Stomach (tissue), 8 donors: ENCODE measurements at regions not wholly inside any gene's neighbourhood (a gene's known extent, or its start where the extent isn't known, plus 50 kb on each side); places are given as distances from the start of the nearest gene placed in this dataset.

Experiments
- DNase-seq, 2 donors: peaks; one replicate each; pipeline versions ENCODE4 v3.0.0 to v3.0.0-alpha.2; 2013 to 2019
- H3K27ac ChIP-seq, 5 donors: fragments of 200-600 bp in 4 of 5; sonication (generic) in 4 of 5; one replicate each; pipeline ENCODE4 v1.5.1; 2013 to 2019; ENCODE audit warnings: mild to moderate bottlenecking in 1 of 5, moderate library complexity in 1 of 5
- H3K27me3 ChIP-seq, 3 donors: fragments of 200-600 bp; sonication (generic); one replicate each; pipeline ENCODE4 v1.5.1; 2017 to 2019; ENCODE audit warnings: mixed run types in 1 of 3
- H3K36me3 ChIP-seq, 4 donors: fragments of 200-600 bp; sonication (generic); 1 replicate in 3 of 4; 2 replicates in 1 of 4; pipeline ENCODE4 v1.5.1; 2016 to 2019
- H3K4me1 ChIP-seq, 4 donors: fragments of 200-600 bp; sonication (generic); one replicate each; pipeline ENCODE4 v1.5.1; 2016 to 2019
- H3K4me3 ChIP-seq, 4 donors: fragments of 200-600 bp; sonication (generic) in 3 of 4; one replicate each; pipeline ENCODE4 v1.5.1; 2016 to 2019; ENCODE audit warnings: mild to moderate bottlenecking in 1 of 4
- H3K9me3 ChIP-seq, 4 donors: fragments of 200-600 bp; sonication (generic); one replicate each; pipeline ENCODE4 v1.5.1; 2016 to 2019
- EP300 ChIP-seq: sonication (generic); formaldehyde crosslinking; IDR thresholded peaks from one replicate; pipeline ENCODE4 v1.6.1; 2017; ENCODE audit warnings: antibody characterized with exemption
- POLR2A ChIP-seq, 4 donors: fragments of 450-650 bp; IDR thresholded peaks; one replicate each; pipeline ENCODE4 v1.6.1; 2016; ENCODE audit warnings: antibody characterized with exemption in 4 of 4, control low read depth in 2 of 4, mild to moderate bottlenecking in 1 of 4, moderate library complexity in 1 of 4
- POLR2AphosphoS5 ChIP-seq, 3 donors: sonication (generic); formaldehyde crosslinking; IDR thresholded peaks; one replicate each; pipeline ENCODE4 v1.6.1; 2016; ENCODE audit warnings: antibody characterized with exemption in 3 of 3
- WGBS, 5 donors: extraction: QIAGEN DNeasy Blood & Tissue Kit in 3 of 5; methylation state at CpG; one replicate each; pipeline versions ENCODE4 v1.1.5 to v1.1.7; 2013 to 2018; 5-methylcytosine and 5-hydroxymethylcytosine counted together
- intact Hi-C: fragments of 100-400 bp; cut with DNase I; formaldehyde crosslinking; loops from one replicate; pipeline ENCODE4 v1.15.1; 2023; ENCODE audit warnings: low total_unique reads
- TF ChIP-seq, protein P1 (sequence below), 7 experiments: fragments of 450-650 bp in 4 of 7; fragments of 200-600 bp in 3 of 7; sonication (generic) in 3 of 7; IDR thresholded peaks; one replicate each; pipeline ENCODE4 v1.5.1; 2016 to 2019; ENCODE audit warnings: antibody characterized with exemption in 7 of 7, control low read depth in 2 of 7, mild to moderate bottlenecking in 1 of 7
- donor health status: healthy with polysubstance abuse.
- donor health status: Bipolar disorder and iron deficiency.
- donor health status: healthy.

DNA sequence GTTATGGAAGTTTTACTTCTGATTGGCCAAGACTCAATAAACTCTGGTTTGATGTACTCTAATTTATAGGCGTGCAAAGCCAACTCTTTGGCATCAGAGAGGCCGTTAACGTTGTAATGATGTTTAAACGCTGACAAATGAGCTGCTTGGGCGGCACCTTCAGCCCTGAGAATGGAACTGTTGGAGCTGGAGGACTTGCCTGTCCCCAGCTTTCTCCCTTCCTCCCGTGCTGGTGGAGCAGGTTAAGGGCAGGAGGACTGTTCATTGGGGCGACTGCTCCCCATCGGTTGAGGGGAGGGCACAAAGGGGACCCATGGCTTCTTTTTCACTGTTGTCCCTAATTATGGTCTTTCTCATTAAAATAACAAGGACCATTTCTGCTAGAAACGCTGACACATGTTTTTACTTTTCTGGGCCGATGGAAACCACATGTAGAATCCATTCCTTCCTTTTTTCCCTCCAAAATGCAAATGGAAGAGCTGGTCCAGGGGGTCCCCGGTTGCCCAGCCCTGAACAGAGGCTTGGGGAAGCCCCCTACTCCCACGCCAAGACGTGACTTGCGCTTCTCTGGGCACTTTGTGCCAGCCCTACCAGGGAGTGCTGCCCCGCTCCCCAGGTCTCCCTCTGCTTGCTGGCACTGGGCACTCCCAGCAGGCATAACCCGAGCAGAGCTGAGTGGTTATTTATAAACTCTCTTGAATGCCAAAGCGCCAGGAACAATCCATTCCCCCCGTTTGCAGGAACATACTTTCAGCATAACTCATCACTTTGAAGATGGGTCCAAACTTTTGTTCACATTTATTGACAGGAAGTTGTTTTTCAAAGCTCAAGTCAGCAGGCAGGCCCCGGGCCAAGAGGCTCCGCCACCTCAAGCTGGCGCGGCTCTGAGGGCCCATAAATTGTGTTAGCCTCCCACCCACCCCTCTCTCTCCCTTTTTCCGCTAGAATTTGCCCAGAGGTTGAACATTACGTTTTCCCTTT, 170.1 kb downstream of the ASB1 start:
- intact Hi-C loops: no loop called here
- H3K4me3 ChIP-seq: no peak overlapping the region

GRCh38 chr2:238597638-238598528, 171.2 kb downstream of the ASB1 start:
- Histone ChIP-seq H3K4me3 (no peak overlapping the region), H3K9me3 (peaks cover 0 to under 1% (median 0%) of the 10 kb centered on the region in 4 donors), H3K27ac (peak overlapping the region in 3 of 5 donors; percentile 56 to 79 (median 68)), H3K36me3 (no peaks in the 10 kb centered on the region), H3K27me3 (peaks cover 0 to 5% (median 0%) of the 10 kb centered on the region in 3 donors), H3K4me1 (peaks cover 0 to 35% (median 15%) of the 10 kb centered on the region in 4 donors)
- no peak for DNase-seq
- TF ChIP-seq, protein P1, sequence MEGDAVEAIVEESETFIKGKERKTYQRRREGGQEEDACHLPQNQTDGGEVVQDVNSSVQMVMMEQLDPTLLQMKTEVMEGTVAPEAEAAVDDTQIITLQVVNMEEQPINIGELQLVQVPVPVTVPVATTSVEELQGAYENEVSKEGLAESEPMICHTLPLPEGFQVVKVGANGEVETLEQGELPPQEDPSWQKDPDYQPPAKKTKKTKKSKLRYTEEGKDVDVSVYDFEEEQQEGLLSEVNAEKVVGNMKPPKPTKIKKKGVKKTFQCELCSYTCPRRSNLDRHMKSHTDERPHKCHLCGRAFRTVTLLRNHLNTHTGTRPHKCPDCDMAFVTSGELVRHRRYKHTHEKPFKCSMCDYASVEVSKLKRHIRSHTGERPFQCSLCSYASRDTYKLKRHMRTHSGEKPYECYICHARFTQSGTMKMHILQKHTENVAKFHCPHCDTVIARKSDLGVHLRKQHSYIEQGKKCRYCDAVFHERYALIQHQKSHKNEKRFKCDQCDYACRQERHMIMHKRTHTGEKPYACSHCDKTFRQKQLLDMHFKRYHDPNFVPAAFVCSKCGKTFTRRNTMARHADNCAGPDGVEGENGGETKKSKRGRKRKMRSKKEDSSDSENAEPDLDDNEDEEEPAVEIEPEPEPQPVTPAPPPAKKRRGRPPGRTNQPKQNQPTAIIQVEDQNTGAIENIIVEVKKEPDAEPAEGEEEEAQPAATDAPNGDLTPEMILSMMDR (IDR thresholded peaks at IDR 0.05): no peak
- TF ChIP-seq EP300 (no peak), POLR2AphosphoS5 (IDR thresholded peaks at IDR 0.05) (no peak), POLR2A (IDR thresholded peaks at IDR 0.05) (no peak)
- intact Hi-C loops: no loop called here
- 75 to 87% (median 81%) methylated on average over 11 of the region's 11 CpGs for WGBS, 5 donors

More for the DNA sequence above, 170.1 kb downstream of the ASB1 start:
- TF ChIP-seq, protein P1 (IDR thresholded peaks at IDR 0.05): no peak
- TF ChIP-seq EP300: peak; percentile 73
- no peak for TF ChIP-seq POLR2A (IDR thresholded peaks at IDR 0.05)
- TF ChIP-seq POLR2AphosphoS5 (IDR thresholded peaks at IDR 0.05): peak in 2 of 3 donors; percentile 59 to 80
- peak overlapping the region in 3 of 5 donors; percentile 56 to 79 (median 68) for H3K27ac ChIP-seq
- peak in 1 of 2 donors; percentile 73 for DNase-seq
- H3K36me3 ChIP-seq: no peaks in the 10 kb centered on the region
- H3K4me1 ChIP-seq: peaks cover 0 to 29% (median 10%) of the 10 kb centered on the region in 4 donors
- peaks cover 0 to 5% (median 0%) of the 10 kb centered on the region in 3 donors for H3K27me3 ChIP-seq
- no peaks in the 10 kb centered on the region for H3K9me3 ChIP-seq
- 59 to 71% (median 63%) methylated on average over 24 of the region's 24 CpGs for WGBS, 5 donors

DNA sequence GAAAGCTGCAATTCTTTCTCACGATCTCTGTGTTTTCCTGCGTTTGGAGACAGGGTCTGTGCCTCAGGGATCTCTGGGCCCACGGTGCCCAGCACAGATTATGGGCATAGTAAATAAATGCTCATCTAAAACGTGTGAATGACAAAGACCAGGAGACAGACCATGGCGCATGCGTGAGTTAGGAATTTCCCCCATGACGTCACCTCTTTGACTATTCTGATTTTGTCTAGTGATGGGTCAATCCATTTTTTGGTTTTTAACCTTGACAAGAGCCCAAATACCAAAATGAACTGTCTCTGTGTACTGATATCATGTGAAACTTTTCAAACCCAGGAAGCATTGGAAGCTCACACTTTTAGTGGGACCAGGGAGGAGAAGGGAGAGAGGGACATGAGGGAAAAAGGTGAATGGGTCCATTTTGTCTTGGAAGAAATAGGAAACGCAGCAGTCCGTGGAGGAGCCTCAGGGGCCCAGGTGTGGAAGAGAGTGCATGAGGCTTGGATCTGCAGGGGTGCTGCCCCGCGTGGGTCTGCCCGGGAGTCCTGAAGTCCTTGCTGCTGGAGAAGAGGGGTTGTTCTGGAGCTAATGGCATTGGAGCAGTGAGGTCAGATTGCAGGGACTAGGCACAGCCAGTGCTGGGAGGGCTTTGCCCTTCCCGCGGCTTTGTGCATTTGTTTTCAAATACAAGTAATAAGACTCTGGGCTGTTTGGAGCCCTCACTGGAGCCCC, 172.2 kb downstream of the ASB1 start:
- Histone ChIP-seq H3K27ac (peak overlapping the region in 1 of 5 donors; percentile 79), H3K27me3 (peaks cover 0 to 5% (median 0%) of the 10 kb centered on the region in 3 donors), H3K4me1 (peaks cover 0 to 35% (median 16%) of the 10 kb centered on the region in 4 donors), H3K4me3 (no peak overlapping the region), H3K36me3 (no peaks in the 10 kb centered on the region), H3K9me3 (peaks cover 0 to 11% (median 3%) of the 10 kb centered on the region in 4 donors)
- TF ChIP-seq, protein P1 (IDR thresholded peaks at IDR 0.05): no peak
- TF ChIP-seq POLR2A (IDR thresholded peaks at IDR 0.05) (no peak), EP300 (no peak), POLR2AphosphoS5 (IDR thresholded peaks at IDR 0.05) (no peak)
- 69 to 82% (median 72%) methylated on average over 14 of the region's 14 CpGs for WGBS, 5 donors
- intact Hi-C loops: no loop called here
- no peak for DNase-seq
